ENCODE measurements at regions not wholly inside any gene's neighbourhood (a gene's known extent, or its start where the extent isn't known, plus 50 kb on each side); places are given as distances from the start of the nearest gene placed in this dataset.

- TF ChIP-seq BHLHE40 (IDR thresholded peaks at IDR 0.05; ENCODE audit: low read depth, low read length) (no peak), POLR2A (IDR thresholded peaks at IDR 0.05; ENCODE audit: low read length) (no peak), CTCF (IDR thresholded peaks at IDR 0.05) (no peak), EP300 (IDR thresholded peaks at IDR 0.05) (no peak), RAD21 (conservative IDR thresholded peaks at IDR 0.05 in 1 of 2, IDR thresholded peaks at IDR 0.05 in 1 of 2) (no peak), JUNB (IDR thresholded peaks at IDR 0.05) (no peak), CEBPB (IDR thresholded peaks at IDR 0.05) (no peak), CBX2 (IDR thresholded peaks at IDR 0.05; ENCODE audit: borderline replicate concordance, low read depth) (no peak), ESRRA (IDR thresholded peaks at IDR 0.05; ENCODE audit: borderline replicate concordance, low read length) (no peak), RFX5 (IDR thresholded peaks at IDR 0.05) (no peak), EHMT2 (IDR thresholded peaks at IDR 0.05; ENCODE audit: low read depth) (no peak), KDM1A (IDR thresholded peaks at IDR 0.05; ENCODE audit: low read depth) (no peak)
Observed at GRCh38 chr2:11024687-11025086, 113.0 kb downstream of the KCNF1 start.

All from A549 (cell line).